ENCODE measurements at regions not wholly inside any gene's neighbourhood (a gene's known extent, or its start where the extent isn't known, plus 50 kb on each side); places are given as distances from the start of the nearest gene placed in this dataset.

DNA sequence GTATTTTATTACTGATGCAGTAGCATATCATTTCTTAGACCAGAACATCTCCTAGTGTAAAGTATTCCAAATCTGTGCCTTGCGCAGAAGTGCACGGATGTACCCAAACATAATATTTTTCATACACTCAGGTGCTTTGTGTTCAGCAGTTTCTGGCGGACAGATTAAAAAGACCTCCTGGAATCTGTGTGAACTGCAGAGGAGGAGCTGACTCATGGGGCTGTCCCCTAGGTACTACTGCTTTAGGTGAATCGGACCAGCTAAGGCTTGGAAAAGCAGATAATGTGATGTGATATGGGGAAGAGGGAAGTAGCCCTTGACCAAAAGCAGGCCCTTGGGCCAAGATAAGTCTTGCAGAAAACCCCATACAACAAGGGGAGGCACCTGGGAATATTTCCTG, 310.1 kb downstream of the PLK2 start:
- no peak for DNase-seq (ENCODE audit: extremely low spot score)
- ChIA-PET POLR2A (no interaction called here), CTCF (no interaction called here)
- TF ChIP-seq NFRKB (IDR thresholded peaks at IDR 0.05) (no peak), SP1 (IDR thresholded peaks at IDR 0.05) (no peak), TARDBP (IDR thresholded peaks at IDR 0.05) (no peak), ZNF384 (IDR thresholded peaks at IDR 0.05) (no peak), FOXK2 (IDR thresholded peaks at IDR 0.05) (no peak)
- TF ChIP-seq, protein P1, sequence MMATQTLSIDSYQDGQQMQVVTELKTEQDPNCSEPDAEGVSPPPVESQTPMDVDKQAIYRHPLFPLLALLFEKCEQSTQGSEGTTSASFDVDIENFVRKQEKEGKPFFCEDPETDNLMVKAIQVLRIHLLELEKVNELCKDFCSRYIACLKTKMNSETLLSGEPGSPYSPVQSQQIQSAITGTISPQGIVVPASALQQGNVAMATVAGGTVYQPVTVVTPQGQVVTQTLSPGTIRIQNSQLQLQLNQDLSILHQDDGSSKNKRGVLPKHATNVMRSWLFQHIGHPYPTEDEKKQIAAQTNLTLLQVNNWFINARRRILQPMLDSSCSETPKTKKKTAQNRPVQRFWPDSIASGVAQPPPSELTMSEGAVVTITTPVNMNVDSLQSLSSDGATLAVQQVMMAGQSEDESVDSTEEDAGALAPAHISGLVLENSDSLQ (IDR thresholded peaks at IDR 0.05), result no peak

DNA sequence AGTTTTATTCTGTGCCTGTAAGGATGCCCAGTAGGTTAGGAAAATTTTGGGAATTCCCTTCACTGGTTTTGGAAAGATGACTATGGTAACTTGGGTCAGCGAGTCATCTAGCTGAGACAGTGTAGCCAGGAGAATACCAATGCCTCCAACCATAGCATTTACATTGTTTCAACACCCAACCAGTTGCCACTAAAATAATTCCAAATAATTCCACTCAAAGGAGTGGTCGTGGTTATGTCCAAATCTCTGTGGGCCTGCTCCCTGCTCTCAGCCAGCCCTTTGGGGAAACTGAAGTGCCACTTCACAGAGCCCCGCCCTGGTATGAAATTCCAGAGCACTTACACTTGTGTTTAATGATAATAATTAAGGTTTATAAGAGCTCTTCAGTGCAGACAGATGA, 310.5 kb downstream of the PLK2 start:
- CTCF ChIA-PET, result no interaction called here
- no peak for DNase-seq (ENCODE audit: extremely low spot score)
- POLR2A ChIA-PET, result no interaction called here

DNA sequence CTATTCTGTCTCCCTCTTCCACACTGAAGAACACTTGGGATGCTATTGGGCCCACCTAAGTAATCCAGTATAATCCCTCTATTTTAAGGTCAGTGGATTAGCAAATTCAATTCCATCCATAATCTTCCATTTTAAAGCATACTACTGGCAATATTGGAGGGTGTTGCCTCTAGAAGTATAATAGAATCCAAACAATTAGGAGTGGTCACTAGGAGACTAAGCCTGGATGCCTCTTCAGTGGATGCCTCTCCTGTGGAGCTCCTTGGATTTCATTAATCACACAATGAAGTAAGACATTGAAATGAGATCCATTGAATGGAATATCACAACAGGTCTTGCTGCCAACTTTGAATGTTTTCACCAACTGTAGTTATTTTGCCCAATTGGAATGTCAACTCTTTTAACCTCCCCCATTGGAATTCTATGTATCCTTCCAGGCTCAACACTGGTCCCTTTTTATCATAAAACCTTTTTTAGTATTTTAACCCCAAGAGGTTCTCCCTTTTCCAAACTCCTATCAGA, 311.6 kb downstream of the PLK2 start:
- CTCF ChIA-PET, result no interaction called here
- POLR2A ChIA-PET, result no interaction called here
- DNase-seq (ENCODE audit: extremely low spot score), result no peak
- TF ChIP-seq SUZ12 (IDR thresholded peaks at IDR 0.05) (no peak), CTBP1 (IDR thresholded peaks at IDR 0.05; ENCODE audit: borderline replicate concordance) (no peak)

More for the DNA sequence above, 310.5 kb downstream of the PLK2 start:
- TF ChIP-seq SP1 (IDR thresholded peaks at IDR 0.05), result no peak
- TF ChIP-seq CTBP1 (IDR thresholded peaks at IDR 0.05; ENCODE audit: borderline replicate concordance), result no peak
- no peak for TF ChIP-seq FOXA1 (IDR thresholded peaks at IDR 0.05)

DNA sequence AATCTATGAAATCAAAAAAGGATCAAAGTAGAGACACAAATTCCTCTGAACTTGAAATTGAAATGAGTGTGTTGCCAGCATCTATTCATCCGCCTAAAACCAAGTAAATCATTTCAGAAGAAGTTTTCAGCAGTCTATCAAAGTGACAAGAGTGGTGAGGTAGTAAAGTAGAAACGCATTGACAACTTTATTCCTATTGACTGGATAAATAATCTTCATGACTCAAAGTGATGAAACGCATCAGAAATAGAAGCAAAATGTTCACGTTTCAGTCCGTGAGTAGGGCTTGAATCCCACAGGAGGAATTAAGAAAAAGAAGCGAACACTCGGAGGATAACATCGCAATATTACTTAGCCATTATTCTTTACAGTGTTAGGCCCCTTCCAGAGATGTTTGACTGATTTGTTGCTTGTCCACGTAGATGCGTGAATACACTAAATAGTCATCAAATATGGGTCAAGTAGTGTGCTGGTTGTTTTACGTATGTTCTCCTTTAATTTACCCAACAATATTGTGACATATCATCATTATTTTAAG, 314.4 kb downstream of the PLK2 start:
- no peak for TF ChIP-seq ELF4 (IDR thresholded peaks at IDR 0.05)
- no peak for TF ChIP-seq ARNT (IDR thresholded peaks at IDR 0.05)
- TF ChIP-seq FOXM1 (IDR thresholded peaks at IDR 0.05; ENCODE audit: borderline replicate concordance), result no peak
- no peak for TF ChIP-seq CTBP1 (IDR thresholded peaks at IDR 0.05; ENCODE audit: borderline replicate concordance)
- no peak for TF ChIP-seq LEF1 (IDR thresholded peaks at IDR 0.05; ENCODE audit: borderline replicate concordance)
- TF ChIP-seq HDGF (IDR thresholded peaks at IDR 0.05; ENCODE audit: borderline replicate concordance), result no peak
- POLR2A ChIA-PET, result no interaction called here
- CTCF ChIA-PET, result no interaction called here
- DNase-seq (ENCODE audit: extremely low spot score), result no peak

DNA sequence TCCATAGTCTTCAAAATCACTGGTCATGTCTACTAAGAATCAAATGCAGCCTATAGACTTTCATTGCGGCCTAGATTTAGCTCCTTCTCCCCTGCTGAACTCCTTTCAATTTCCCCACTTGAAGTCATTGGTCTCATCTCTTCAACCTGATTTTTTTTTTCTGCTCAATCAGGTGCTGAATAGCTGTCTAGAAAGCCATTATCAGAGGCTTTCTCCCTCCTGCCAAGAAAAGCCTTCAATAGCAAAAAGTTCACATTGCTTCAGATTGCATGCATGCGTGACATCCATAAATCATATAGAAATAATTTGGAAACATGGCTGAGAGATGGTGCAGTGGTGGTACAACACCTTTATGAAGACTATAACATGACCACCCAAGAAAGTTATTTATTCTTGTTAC, 316.2 kb downstream of the PLK2 start:
- TF ChIP-seq SP1 (IDR thresholded peaks at IDR 0.05) (no peak), ARNT (IDR thresholded peaks at IDR 0.05) (no peak), BHLHE40 (IDR thresholded peaks at IDR 0.05; ENCODE audit: borderline replicate concordance) (no peak), HDGF (IDR thresholded peaks at IDR 0.05; ENCODE audit: borderline replicate concordance) (no peak), LEF1 (IDR thresholded peaks at IDR 0.05; ENCODE audit: borderline replicate concordance) (no peak), FOXA1 (IDR thresholded peaks at IDR 0.05) (no peak)
- TF ChIP-seq, protein P1 (IDR thresholded peaks at IDR 0.05), result no peak
- POLR2A ChIA-PET, result no interaction called here
- CTCF ChIA-PET, result no interaction called here
- DNase-seq (ENCODE audit: extremely low spot score), result no peak

DNA sequence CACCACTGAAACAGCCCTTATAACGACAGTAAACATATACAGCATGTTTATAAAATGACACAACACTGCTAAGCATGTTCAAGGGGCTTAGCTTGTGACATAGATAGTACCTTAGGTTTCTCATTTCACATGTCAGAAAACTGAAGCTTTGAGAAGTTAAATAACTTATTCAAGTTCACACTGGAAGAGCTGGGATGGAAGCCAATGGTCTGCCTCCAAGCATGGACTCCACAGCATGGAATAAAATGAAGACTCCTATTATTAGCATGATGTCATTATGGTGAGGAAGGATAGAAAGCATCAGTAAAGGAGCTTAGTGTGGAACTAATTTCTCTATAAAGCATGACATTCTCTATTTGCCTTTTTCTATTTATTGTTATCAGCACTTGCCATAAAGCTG, 316.7 kb downstream of the PLK2 start:
- no peak for DNase-seq (ENCODE audit: extremely low spot score)
- POLR2A ChIA-PET, result no interaction called here
- CTCF ChIA-PET, result no interaction called here
- TF ChIP-seq, protein P1 (IDR thresholded peaks at IDR 0.05), result no peak
- TF ChIP-seq SUZ12 (IDR thresholded peaks at IDR 0.05) (no peak), BHLHE40 (IDR thresholded peaks at IDR 0.05; ENCODE audit: borderline replicate concordance) (no peak), ZNF384 (IDR thresholded peaks at IDR 0.05) (no peak), ARNT (IDR thresholded peaks at IDR 0.05) (no peak), CTBP1 (IDR thresholded peaks at IDR 0.05; ENCODE audit: borderline replicate concordance) (no peak), ELF4 (IDR thresholded peaks at IDR 0.05) (no peak), TARDBP (IDR thresholded peaks at IDR 0.05) (no peak), LEF1 (IDR thresholded peaks at IDR 0.05; ENCODE audit: borderline replicate concordance) (no peak)

DNA sequence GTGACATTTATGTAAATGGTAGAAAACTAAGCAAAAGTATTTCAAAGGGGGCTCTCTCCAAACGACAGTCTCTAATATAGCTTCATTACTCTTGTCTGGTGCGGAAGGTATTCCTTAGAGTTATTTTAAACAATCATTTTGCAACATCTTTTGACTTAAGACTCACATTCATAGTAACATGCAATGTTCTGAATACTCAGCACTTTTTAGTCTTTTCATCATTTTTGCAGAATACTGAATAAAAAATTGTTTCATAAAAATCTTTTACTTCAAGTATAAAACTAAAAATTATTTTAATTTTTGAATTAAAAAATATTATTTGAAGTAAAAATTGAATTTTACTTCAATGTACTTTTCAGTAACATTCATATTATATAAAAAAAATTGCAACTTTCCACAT, 321.1 kb downstream of the PLK2 start:
- TF ChIP-seq LEF1 (IDR thresholded peaks at IDR 0.05; ENCODE audit: borderline replicate concordance), result no peak
- TF ChIP-seq ZNF384 (IDR thresholded peaks at IDR 0.05), result no peak
- TF ChIP-seq FOXM1 (IDR thresholded peaks at IDR 0.05; ENCODE audit: borderline replicate concordance), result no peak
- TF ChIP-seq SP1 (IDR thresholded peaks at IDR 0.05), result no peak
- TF ChIP-seq HDGF (IDR thresholded peaks at IDR 0.05; ENCODE audit: borderline replicate concordance), result no peak
- TF ChIP-seq ARNT (IDR thresholded peaks at IDR 0.05), result no peak
- no peak for TF ChIP-seq SUZ12 (IDR thresholded peaks at IDR 0.05)
- TF ChIP-seq, protein P1 (IDR thresholded peaks at IDR 0.05), result no peak
- TF ChIP-seq BHLHE40 (IDR thresholded peaks at IDR 0.05; ENCODE audit: borderline replicate concordance), result no peak
- no peak for TF ChIP-seq NFRKB (IDR thresholded peaks at IDR 0.05)
- no peak for TF ChIP-seq TARDBP (IDR thresholded peaks at IDR 0.05)
- no peak for TF ChIP-seq FOXK2 (IDR thresholded peaks at IDR 0.05)
- no peak for TF ChIP-seq FOXA1 (IDR thresholded peaks at IDR 0.05)
- no peak for TF ChIP-seq L3MBTL2 (conservative IDR thresholded peaks at IDR 0.05)
- TF ChIP-seq ELF4 (IDR thresholded peaks at IDR 0.05), result no peak
- no peak for TF ChIP-seq CTBP1 (IDR thresholded peaks at IDR 0.05; ENCODE audit: borderline replicate concordance)
- ChIA-PET POLR2A (no interaction called here), CTCF (no interaction called here)
- DNase-seq (ENCODE audit: extremely low spot score), result no peak
